ENCODE measurements at regions not wholly inside any gene's neighbourhood (a gene's known extent, or its start where the extent isn't known, plus 50 kb on each side); places are given as distances from the start of the nearest gene placed in this dataset.

- H3K27ac Mint-ChIP-seq (ENCODE audit: unreplicated experiment), result no peak overlapping the region
- POLR2A ChIA-PET, result no interaction called here
Measured at GRCh38 chr6:139779988-139780774, 405.7 kb upstream of the CITED2 start.

GRCh38 chr6:139778688-139779087 is 404.2 kb upstream of the CITED2 start:
- no peaks in the 10 kb centered on the region for H3K9me3 Mint-ChIP-seq (ENCODE audit: unreplicated experiment)
- Histone ChIP-seq H3K27me3 (replicated peaks; ENCODE audit: control insufficient read depth, insufficient read depth, low read length) (no peaks in the 10 kb centered on the region), H3K9me3 (0 out of 2 replicates have a peak, but pooled peaks cover 5% of the 10 kb centered on the region), H3K36me3 (ENCODE audit: control insufficient read depth, insufficient read depth, low read length) (no peaks in the 10 kb centered on the region), H3K4me3 (ENCODE audit: low read depth, low read length) (no peak overlapping the region), H3K4me1 (no peaks in the 10 kb centered on the region)
- H3K36me3 Mint-ChIP-seq (ENCODE audit: insufficient read depth, unreplicated experiment), result no peaks in the 10 kb centered on the region
- ChIA-PET CTCF (interaction anchor here (0.6 kb wide), 1 partner anchor 218 kb away, joined by 3 read pairs; no protein-coding TSS in a partner anchor), POLR2A (no interaction called here)
- H3K4me1 Mint-ChIP-seq (ENCODE audit: low read depth, unreplicated experiment), result peaks cover 24% of the 10 kb centered on the region
- BruUV-seq (replicated peaks), result no TSS peak
- TF ChIP-seq, protein P1, sequence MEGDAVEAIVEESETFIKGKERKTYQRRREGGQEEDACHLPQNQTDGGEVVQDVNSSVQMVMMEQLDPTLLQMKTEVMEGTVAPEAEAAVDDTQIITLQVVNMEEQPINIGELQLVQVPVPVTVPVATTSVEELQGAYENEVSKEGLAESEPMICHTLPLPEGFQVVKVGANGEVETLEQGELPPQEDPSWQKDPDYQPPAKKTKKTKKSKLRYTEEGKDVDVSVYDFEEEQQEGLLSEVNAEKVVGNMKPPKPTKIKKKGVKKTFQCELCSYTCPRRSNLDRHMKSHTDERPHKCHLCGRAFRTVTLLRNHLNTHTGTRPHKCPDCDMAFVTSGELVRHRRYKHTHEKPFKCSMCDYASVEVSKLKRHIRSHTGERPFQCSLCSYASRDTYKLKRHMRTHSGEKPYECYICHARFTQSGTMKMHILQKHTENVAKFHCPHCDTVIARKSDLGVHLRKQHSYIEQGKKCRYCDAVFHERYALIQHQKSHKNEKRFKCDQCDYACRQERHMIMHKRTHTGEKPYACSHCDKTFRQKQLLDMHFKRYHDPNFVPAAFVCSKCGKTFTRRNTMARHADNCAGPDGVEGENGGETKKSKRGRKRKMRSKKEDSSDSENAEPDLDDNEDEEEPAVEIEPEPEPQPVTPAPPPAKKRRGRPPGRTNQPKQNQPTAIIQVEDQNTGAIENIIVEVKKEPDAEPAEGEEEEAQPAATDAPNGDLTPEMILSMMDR (IDR thresholded peaks at IDR 0.05; ENCODE audit: insufficient read depth in 1 of 2, low read depth in 1 of 2, low read length in 1 of 2, severe bottlenecking in 1 of 2, unreplicated experiment in 1 of 2), result no peak
- DNase-seq, result no peak
- H3K27ac Mint-ChIP-seq (ENCODE audit: unreplicated experiment), result no peak overlapping the region
- H3K27me3 Mint-ChIP-seq (ENCODE audit: insufficient read depth, unreplicated experiment), result no peaks in the 10 kb centered on the region
- intact Hi-C loops (cut with micrococcal nuclease; ENCODE audit: unreplicated experiment), result no loop called here
- H3K4me3 Mint-ChIP-seq (ENCODE audit: unreplicated experiment), result no peak overlapping the region

More at GRCh38 chr6:139779988-139780774, 405.7 kb upstream of the CITED2 start:
- CTCF ChIA-PET, result no interaction called here
- intact Hi-C loops (cut with micrococcal nuclease; ENCODE audit: unreplicated experiment), result no loop called here
- DNase-seq, result no peak
- Mint-ChIP-seq H3K27me3 (ENCODE audit: insufficient read depth, unreplicated experiment) (no peaks in the 10 kb centered on the region), H3K4me3 (ENCODE audit: unreplicated experiment) (no peak overlapping the region), H3K36me3 (ENCODE audit: insufficient read depth, unreplicated experiment) (no peaks in the 10 kb centered on the region), H3K9me3 (ENCODE audit: unreplicated experiment) (peaks cover 11% of the 10 kb centered on the region), H3K4me1 (ENCODE audit: low read depth, unreplicated experiment) (peaks cover 19% of the 10 kb centered on the region)
- H3K4me3 ChIP-seq (ENCODE audit: low read depth, low read length), result no peak overlapping the region
- H3K36me3 ChIP-seq (ENCODE audit: control insufficient read depth, insufficient read depth, low read length), result no peaks in the 10 kb centered on the region
- H3K4me1 ChIP-seq, result no peaks in the 10 kb centered on the region
- TF ChIP-seq, protein P1 (IDR thresholded peaks at IDR 0.05; ENCODE audit: insufficient read depth in 1 of 2, low read depth in 1 of 2, low read length in 1 of 2, severe bottlenecking in 1 of 2, unreplicated experiment in 1 of 2), result no peak
- no TSS peak for BruUV-seq (replicated peaks)
- peaks cover 9% of the 10 kb centered on the region; the same call in 1 of the 2 replicates for H3K9me3 ChIP-seq
- no peaks in the 10 kb centered on the region for H3K27me3 ChIP-seq (replicated peaks; ENCODE audit: control insufficient read depth, insufficient read depth, low read length)

GRCh38 chr6:139778106-139778505 is 403.7 kb upstream of the CITED2 start:
- H3K27ac Mint-ChIP-seq (ENCODE audit: unreplicated experiment), result no peak overlapping the region
- no peaks in the 10 kb centered on the region for H3K36me3 ChIP-seq (ENCODE audit: control insufficient read depth, insufficient read depth, low read length)
- no peaks in the 10 kb centered on the region for H3K27me3 Mint-ChIP-seq (ENCODE audit: insufficient read depth, unreplicated experiment)
- H3K9me3 Mint-ChIP-seq (ENCODE audit: unreplicated experiment), result no peaks in the 10 kb centered on the region
- TF ChIP-seq, protein P1 (IDR thresholded peaks at IDR 0.05; ENCODE audit: insufficient read depth in 1 of 2, low read depth in 1 of 2, low read length in 1 of 2, severe bottlenecking in 1 of 2, unreplicated experiment in 1 of 2), result no peak
- intact Hi-C loops (cut with micrococcal nuclease; ENCODE audit: unreplicated experiment), result no loop called here
- H3K4me1 Mint-ChIP-seq (ENCODE audit: low read depth, unreplicated experiment), result peaks cover 24% of the 10 kb centered on the region
- no peak for DNase-seq
- no peaks in the 10 kb centered on the region for H3K4me1 ChIP-seq
- H3K9me3 ChIP-seq, result 0 out of 2 replicates have a peak, but pooled peaks cover 3% of the 10 kb centered on the region
- no peaks in the 10 kb centered on the region for H3K36me3 Mint-ChIP-seq (ENCODE audit: insufficient read depth, unreplicated experiment)
- H3K4me3 Mint-ChIP-seq (ENCODE audit: unreplicated experiment), result no peak overlapping the region
- POLR2A ChIA-PET, result no interaction called here
- CTCF ChIA-PET, result no interaction called here
- no peaks in the 10 kb centered on the region for H3K27me3 ChIP-seq (replicated peaks; ENCODE audit: control insufficient read depth, insufficient read depth, low read length)
- H3K4me3 ChIP-seq (ENCODE audit: low read depth, low read length), result no peak overlapping the region
- no TSS peak for BruUV-seq (replicated peaks)
